Kidney epithelial cell (primary cell): ENCODE measurements at regions not wholly inside any gene's neighbourhood (a gene's known extent, or its start where the extent isn't known, plus 50 kb on each side); places are given as distances from the start of the nearest gene placed in this dataset.

ENCODE experiments used
- DNase-seq: peaks from one replicate; pipeline ENCODE4 v3.0.0-alpha.2; 2010; ENCODE audit warnings: low read depth
- H3K27me3 ChIP-seq: 2 replicates; pipeline ENCODE4 v1.6.0; 2011; ENCODE audit warnings: low read length; ENCODE audit not compliant: control insufficient read depth, insufficient read depth
- H3K36me3 ChIP-seq: 2 replicates; pipeline ENCODE4 v1.5.1; 2011; ENCODE audit warnings: low read length; ENCODE audit not compliant: control insufficient read depth, insufficient read depth
- H3K4me3 ChIP-seq: 2 replicates; pipeline ENCODE4 v1.5.1; 2011; ENCODE audit warnings: low read depth, mild to moderate bottlenecking, control low read depth, low read length
- CTCF ChIP-seq: IDR thresholded peaks from 2 replicates; pipeline ENCODE4 v1.5.1; 2011; ENCODE audit warnings: mild to moderate bottlenecking, moderate library complexity, low read length, control low read depth, inconsistent platforms; ENCODE audit not compliant: insufficient read depth, poor library complexity, severe bottlenecking

GRCh38 chr14:96681829-96682228 is 115.4 kb upstream of the VRK1 start:
- Histone ChIP-seq H3K36me3 (no peaks in the 10 kb centered on the region), H3K4me3 (no peak overlapping the region), H3K27me3 (no peaks in the 10 kb centered on the region)
- no peak for TF ChIP-seq CTCF
- DNase-seq: no peak

- Histone ChIP-seq H3K27me3 (no peaks in the 10 kb centered on the region), H3K36me3 (no peaks in the 10 kb centered on the region), H3K4me3 (no peak overlapping the region)
- no peak for DNase-seq
- no peak for TF ChIP-seq CTCF
Observed at GRCh38 chr14:96682401-96682800, 114.8 kb upstream of the VRK1 start.

GRCh38 chr14:96683562-96684289 is 113.5 kb upstream of the VRK1 start:
- no peaks in the 10 kb centered on the region for H3K36me3 ChIP-seq
- no peak for DNase-seq
- no peak overlapping the region for H3K4me3 ChIP-seq
- TF ChIP-seq CTCF: no peak
- H3K27me3 ChIP-seq: no peaks in the 10 kb centered on the region

GRCh38 chr14:96686126-96686525 is 111.1 kb upstream of the VRK1 start:
- Histone ChIP-seq H3K36me3 (no peaks in the 10 kb centered on the region), H3K27me3 (no peaks in the 10 kb centered on the region), H3K4me3 (no peak overlapping the region)
- DNase-seq: no peak
- TF ChIP-seq CTCF: no peak

GRCh38 chr14:96688629-96689028 is 108.6 kb upstream of the VRK1 start:
- DNase-seq: no peak
- Histone ChIP-seq H3K27me3 (no peaks in the 10 kb centered on the region), H3K36me3 (no peaks in the 10 kb centered on the region), H3K4me3 (no peak overlapping the region)
- no peak for TF ChIP-seq CTCF
